Common myeloid progenitor, CD34-positive (primary cell): ENCODE measurements at regions not wholly inside any gene's neighbourhood (a gene's known extent, or its start where the extent isn't known, plus 50 kb on each side); places are given as distances from the start of the nearest gene placed in this dataset.

Source experiments
- CTCF ChIA-PET: fragments of 350-600 bp; sonication (Branson Sonifier 250); formaldehyde crosslinking; loops from one replicate; lab custom pipeline; 2021; ENCODE audit warnings: antibody characterized with exemption; lab: Charles Lee
- POLR2A ChIA-PET: fragments of 350-600 bp; sonication (Branson Sonifier 250); formaldehyde crosslinking; loops from one replicate; lab custom pipeline; 2021; ENCODE audit warnings: antibody characterized with exemption; lab: Charles Lee
- DNase-seq, 3 donors: peaks; one replicate each; pipeline versions ENCODE4 v3.0.0 to v3.0.0-alpha.2; 2013
- H3K27ac ChIP-seq, 2 experiments: 1 replicate in 1 of 2; 2 replicates in 1 of 2; pipeline ENCODE4 v1.7.0; 2013; ENCODE audit warnings: inconsistent platforms in 2 of 2, low read length in 2 of 2, mild to moderate bottlenecking in 2 of 2, low read depth in 1 of 2, moderate library complexity in 1 of 2; ENCODE audit not compliant: severe bottlenecking in 2 of 2, insufficient read depth in 1 of 2, poor library complexity in 1 of 2
- H3K27me3 ChIP-seq, 5 experiments: replicated peaks in 2 of 5; 1 replicate in 3 of 5; 2 replicates in 2 of 5; pipeline versions ENCODE4 v1.6.1 to v1.7.0; 2013; ENCODE audit warnings: low read length in 4 of 5, mild to moderate bottlenecking in 2 of 5, moderate library complexity in 2 of 5, inconsistent platforms in 1 of 5; ENCODE audit not compliant: insufficient read depth in 5 of 5, control insufficient read depth in 4 of 5
- H3K36me3 ChIP-seq, 4 experiments: 1 replicate in 2 of 4; 2 replicates in 2 of 4; pipeline versions ENCODE4 v1.6.1 to v1.7.0; 2013; ENCODE audit warnings: low read length in 3 of 4, control low read depth in 1 of 4, mild to moderate bottlenecking in 1 of 4; ENCODE audit not compliant: control insufficient read depth in 4 of 4, insufficient read depth in 4 of 4
- H3K4me1 ChIP-seq, 4 experiments: 1 replicate in 3 of 4; 2 replicates in 1 of 4; pipeline versions ENCODE4 v1.6.1 to v1.7.1; 2013; ENCODE audit warnings: low read length in 3 of 4, mild to moderate bottlenecking in 3 of 4, control low read depth in 1 of 4, inconsistent platforms in 1 of 4, moderate library complexity in 1 of 4; ENCODE audit not compliant: control insufficient read depth in 4 of 4, insufficient read depth in 4 of 4; ENCODE audit errors: control extremely low read depth in 1 of 4
- H3K4me3 ChIP-seq, 7 experiments: 1 replicate in 4 of 7; 2 replicates in 3 of 7; pipeline versions ENCODE4 v1.5.1 to v1.7.0; 2013; ENCODE audit warnings: mild to moderate bottlenecking in 7 of 7, low read length in 6 of 7, moderate library complexity in 6 of 7, inconsistent platforms in 2 of 7, low read depth in 2 of 7, control low read depth in 1 of 7; ENCODE audit not compliant: insufficient read depth in 4 of 7, control insufficient read depth in 1 of 7; ENCODE audit errors: extremely low read depth in 1 of 7
- H3K9me3 ChIP-seq, 5 experiments: 1 replicate in 4 of 5; 2 replicates in 1 of 5; pipeline versions ENCODE4 v1.6.1 to v1.7.1; 2013; ENCODE audit warnings: low read length in 4 of 5, mild to moderate bottlenecking in 2 of 5, inconsistent platforms in 1 of 5, low read depth in 1 of 5, moderate library complexity in 1 of 5; ENCODE audit not compliant: control insufficient read depth in 4 of 5, insufficient read depth in 2 of 5; ENCODE audit errors: control extremely low read depth in 1 of 5
- WGBS: methylation state at CpG from one replicate; pipeline ENCODE4 v1.1.5; 2013; ENCODE audit not compliant: insufficient coverage; 5-methylcytosine and 5-hydroxymethylcytosine counted together

DNA sequence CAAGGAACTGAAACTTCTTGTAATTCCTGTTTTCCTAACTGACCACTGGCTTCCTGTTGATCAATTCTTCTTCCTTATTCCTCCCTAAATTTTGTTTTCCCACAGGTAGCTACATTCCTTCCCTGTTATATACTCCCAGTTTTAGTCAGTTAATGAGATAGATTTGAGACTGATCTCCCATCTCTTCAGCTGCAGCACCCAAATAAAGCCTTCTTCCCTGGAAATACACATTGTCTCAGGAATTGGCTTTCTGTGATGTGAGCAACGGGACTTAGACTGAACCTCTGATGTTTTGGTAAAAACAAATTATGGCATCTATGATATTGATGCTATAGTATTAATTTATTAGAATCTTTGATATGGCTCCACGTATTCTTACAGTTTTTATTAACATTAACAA is 617.3 kb upstream of the ST8SIA4 start:
- ChIA-PET POLR2A (no interaction called here), CTCF (no interaction called here)
- H3K4me1 ChIP-seq, result no peaks in the 10 kb centered on the region
- no peak for DNase-seq
- no CpG with 5 or more reads among the region's 2 CpGs for WGBS
- H3K36me3 ChIP-seq, result no peaks in the 10 kb centered on the region
- H3K27me3 ChIP-seq, result no peaks in the 10 kb centered on the region
- no peak overlapping the region for H3K4me3 ChIP-seq
- H3K9me3 ChIP-seq, result peaks cover 0 to 4% (median 0%) of the 10 kb centered on the region in 5 experiments
- no peak overlapping the region for H3K27ac ChIP-seq

DNA sequence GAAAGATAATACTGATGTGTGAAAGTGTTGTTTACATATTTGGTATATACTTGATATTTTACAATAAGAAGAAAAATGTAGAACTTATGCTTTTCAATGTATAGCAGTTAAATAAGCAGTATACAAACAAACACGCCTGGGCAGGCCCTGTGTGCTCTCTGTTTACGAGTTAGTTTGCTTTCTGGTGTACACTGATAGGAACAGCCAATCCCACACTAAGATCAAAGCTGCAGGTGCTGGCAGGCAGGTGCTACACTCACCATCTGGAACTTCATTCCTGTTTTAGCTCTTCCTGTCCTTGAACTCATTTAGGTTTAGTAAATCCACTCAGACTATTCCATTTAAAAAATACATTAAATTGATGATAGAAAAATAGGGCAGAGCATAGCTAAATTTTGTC is 614.7 kb upstream of the ST8SIA4 start:
- DNase-seq, result no peak
- 88% methylated on average over 2 of the region's 2 CpGs for WGBS
- peaks cover 0 to 5% (median 3%) of the 10 kb centered on the region in 5 experiments for H3K9me3 ChIP-seq
- no peak overlapping the region for H3K4me3 ChIP-seq
- H3K36me3 ChIP-seq, result no peaks in the 10 kb centered on the region
- H3K27ac ChIP-seq, result no peak overlapping the region
- H3K27me3 ChIP-seq, result no peaks in the 10 kb centered on the region
- ChIA-PET CTCF (no interaction called here), POLR2A (no interaction called here)
- H3K4me1 ChIP-seq, result no peaks in the 10 kb centered on the region

- Histone ChIP-seq H3K36me3 (no peaks in the 10 kb centered on the region), H3K27ac (no peak overlapping the region), H3K9me3 (peaks cover 0 to 5% (median 3%) of the 10 kb centered on the region in 5 experiments), H3K27me3 (no peaks in the 10 kb centered on the region), H3K4me1 (no peaks in the 10 kb centered on the region), H3K4me3 (no peak overlapping the region)
- CTCF ChIA-PET, result no interaction called here
- POLR2A ChIA-PET, result no interaction called here
- no peak for DNase-seq
- no CpG with 5 or more reads among the region's 2 CpGs for WGBS
Observed at GRCh38 chr5:101515721-101516120, 612.6 kb upstream of the ST8SIA4 start.

- ChIA-PET CTCF (no interaction called here), POLR2A (no interaction called here)
- no peak overlapping the region for H3K4me3 ChIP-seq
- DNase-seq, result no peak
- H3K36me3 ChIP-seq, result no peaks in the 10 kb centered on the region
- no peaks in the 10 kb centered on the region for H3K4me1 ChIP-seq
- H3K27ac ChIP-seq, result no peak overlapping the region
- H3K27me3 ChIP-seq, result no peaks in the 10 kb centered on the region
- WGBS, result 96% methylated on average over 13 of the region's 25 CpGs
- H3K9me3 ChIP-seq, result peaks cover 0 to 9% (median 3%) of the 10 kb centered on the region in 5 experiments
Observed at GRCh38 chr5:101505891-101506570, 602.9 kb upstream of the ST8SIA4 start.

DNA sequence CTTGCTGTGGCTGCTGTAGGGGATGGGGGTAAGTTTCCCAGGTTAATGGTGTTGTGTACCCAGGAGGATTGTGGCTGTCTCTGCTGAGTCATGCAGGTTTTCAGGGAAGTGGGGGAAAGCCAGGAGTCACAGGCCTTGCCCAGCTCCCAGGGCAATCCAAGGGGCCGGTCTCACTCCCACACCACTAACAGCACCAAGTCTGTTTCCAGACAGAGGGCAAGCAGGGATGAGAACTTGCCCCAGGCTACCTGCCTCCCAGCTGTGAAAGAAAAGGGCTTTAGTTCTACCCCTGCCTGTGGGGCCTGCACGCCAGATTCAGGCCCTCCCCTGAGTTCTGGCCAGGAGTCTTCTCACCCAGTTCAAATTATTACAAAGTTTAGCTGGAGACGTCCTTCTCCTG is 579.8 kb upstream of the ST8SIA4 start:
- CTCF ChIA-PET, result no interaction called here
- POLR2A ChIA-PET, result no interaction called here
- Histone ChIP-seq H3K4me1 (no peaks in the 10 kb centered on the region), H3K27ac (no peak overlapping the region), H3K4me3 (no peak overlapping the region), H3K9me3 (no peaks in the 10 kb centered on the region), H3K36me3 (no peaks in the 10 kb centered on the region), H3K27me3 (no peaks in the 10 kb centered on the region)
- no peak for DNase-seq
- 50% methylated on average over 2 of the region's 3 CpGs for WGBS

- Histone ChIP-seq H3K4me3 (no peak overlapping the region), H3K27ac (no peak overlapping the region), H3K27me3 (no peaks in the 10 kb centered on the region), H3K4me1 (no peaks in the 10 kb centered on the region), H3K9me3 (no peaks in the 10 kb centered on the region), H3K36me3 (no peaks in the 10 kb centered on the region)
- CTCF ChIA-PET, result no interaction called here
- DNase-seq, result peak in 1 of 3 donors; percentile 0
- no CpG with 5 or more reads among the region's 1 CpG for whole genome bisulfite sequencing
- POLR2A ChIA-PET, result interaction anchor here (0.6 kb wide), 1 partner anchor 55 kb away, joined by 4 read pairs; no protein-coding TSS in a partner anchor
Observed at GRCh38 chr5:101473483-101473882, 570.4 kb upstream of the ST8SIA4 start.

DNA sequence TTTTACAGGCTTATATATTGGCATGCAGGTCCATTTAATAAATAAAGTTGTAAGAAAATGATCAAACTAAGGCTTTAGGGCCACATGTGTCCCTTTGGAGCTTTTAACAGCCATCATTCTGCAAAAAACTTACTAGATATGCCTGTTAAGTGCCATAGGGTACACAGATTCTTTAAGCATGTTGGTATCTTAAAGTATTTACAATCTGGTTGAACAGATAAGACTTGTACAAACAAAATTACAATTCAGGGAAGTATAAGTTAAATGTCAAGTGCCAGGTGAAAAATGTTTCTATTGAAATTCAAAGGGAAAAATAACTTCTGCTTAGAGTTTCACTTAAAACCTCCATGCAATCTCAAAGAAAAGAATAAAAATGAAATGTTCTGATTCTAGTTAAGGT is 558.4 kb upstream of the ST8SIA4 start:
- Histone ChIP-seq H3K36me3 (no peaks in the 10 kb centered on the region), H3K4me1 (no peaks in the 10 kb centered on the region), H3K9me3 (no peaks in the 10 kb centered on the region), H3K4me3 (no peak overlapping the region), H3K27ac (no peak overlapping the region), H3K27me3 (no peaks in the 10 kb centered on the region)
- POLR2A ChIA-PET, result no interaction called here
- CTCF ChIA-PET, result no interaction called here
- DNase-seq, result no peak
